ENCODE measurements at regions not wholly inside any gene's neighbourhood (a gene's known extent, or its start where the extent isn't known, plus 50 kb on each side); places are given as distances from the start of the nearest gene placed in this dataset.

DNA sequence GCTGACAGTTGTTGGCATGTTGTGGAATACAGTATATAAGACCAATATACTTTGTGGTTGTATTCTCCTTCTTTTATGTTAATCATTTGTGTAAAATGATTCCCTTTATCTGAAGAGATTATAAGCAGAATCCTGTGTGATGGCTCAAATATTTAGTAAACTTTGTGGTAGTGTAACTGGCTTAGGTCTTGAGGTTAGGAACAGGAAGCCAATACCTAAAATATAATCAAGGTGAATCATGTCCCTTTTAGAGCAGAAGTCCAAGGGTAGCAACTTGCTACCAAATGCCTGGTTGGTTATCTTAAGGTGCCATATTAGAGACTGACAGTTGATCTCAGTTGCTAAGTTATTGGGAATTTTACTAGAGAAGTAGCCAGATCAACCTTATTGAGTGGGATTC is 398.5 kb upstream of the ADAMTS5 start:
- no peaks in the 10 kb centered on the region for H3K27me3 Mint-ChIP-seq (ENCODE audit: low read depth, poor library complexity)
- H3K4me1 Mint-ChIP-seq: no peaks in the 10 kb centered on the region
- no peaks in the 10 kb centered on the region for H3K36me3 Mint-ChIP-seq (ENCODE audit: low read depth)
- no peak for TF ChIP-seq CTCF (IDR thresholded peaks at IDR 0.05)
- no peak overlapping the region for H3K4me3 Mint-ChIP-seq
- no peak overlapping the region for H3K27ac Mint-ChIP-seq
- no peak for DNase-seq
- no peaks in the 10 kb centered on the region for H3K9me3 Mint-ChIP-seq

DNA sequence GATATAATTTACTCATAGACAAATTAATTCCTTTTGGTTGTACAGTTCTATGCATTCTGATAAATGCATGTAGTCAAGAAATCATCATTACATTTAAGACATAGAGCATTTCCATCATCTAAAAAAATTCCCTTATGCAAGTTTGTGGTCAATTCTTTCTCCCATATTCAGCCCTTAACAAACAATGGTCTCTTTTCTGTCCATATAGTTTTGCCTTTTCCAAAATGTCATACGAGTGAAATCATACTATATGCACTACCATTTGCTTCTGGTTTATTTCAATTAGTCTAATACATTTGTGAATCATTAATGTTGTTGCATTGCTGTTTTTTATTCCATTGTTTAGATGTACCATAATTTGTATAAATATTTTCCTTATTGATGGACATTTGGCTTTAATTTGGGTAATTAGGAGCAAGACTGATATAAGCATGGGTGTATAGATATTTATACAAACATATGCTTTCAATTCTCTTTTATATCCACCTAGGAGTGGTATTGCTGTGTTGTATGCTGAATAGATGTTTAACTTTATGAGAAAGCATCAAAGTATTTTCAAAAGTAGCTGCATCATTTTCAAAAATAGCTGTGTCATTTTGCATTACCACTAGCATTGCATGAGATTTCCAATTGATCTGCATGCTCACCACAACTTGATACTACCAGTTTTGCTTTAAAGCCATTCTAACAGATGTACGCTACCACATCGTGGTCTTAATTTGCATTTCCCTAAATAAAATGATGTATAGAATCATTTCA is 397.0 kb upstream of the ADAMTS5 start:
- no peak for DNase-seq
- H3K9me3 Mint-ChIP-seq: no peaks in the 10 kb centered on the region
- no peaks in the 10 kb centered on the region for H3K4me1 Mint-ChIP-seq
- H3K4me3 Mint-ChIP-seq: no peak overlapping the region
- H3K36me3 Mint-ChIP-seq (ENCODE audit: low read depth): no peaks in the 10 kb centered on the region
- no peak for TF ChIP-seq CTCF (IDR thresholded peaks at IDR 0.05)
- no peaks in the 10 kb centered on the region for H3K27me3 Mint-ChIP-seq (ENCODE audit: low read depth, poor library complexity)
- H3K27ac Mint-ChIP-seq: no peak overlapping the region

GRCh38 chr21:27362249-27362648 is 395.4 kb upstream of the ADAMTS5 start:
- Mint-ChIP-seq H3K9me3 (no peaks in the 10 kb centered on the region), H3K4me1 (no peaks in the 10 kb centered on the region), H3K27ac (no peak overlapping the region), H3K27me3 (ENCODE audit: low read depth, poor library complexity) (peaks cover 1% of the 10 kb centered on the region), H3K4me3 (no peak overlapping the region), H3K36me3 (ENCODE audit: low read depth) (no peaks in the 10 kb centered on the region)
- TF ChIP-seq CTCF (IDR thresholded peaks at IDR 0.05): no peak
- DNase-seq: no peak

GRCh38 chr21:27359141-27359540 is 392.3 kb upstream of the ADAMTS5 start:
- Mint-ChIP-seq H3K36me3 (ENCODE audit: low read depth) (no peaks in the 10 kb centered on the region), H3K9me3 (no peaks in the 10 kb centered on the region), H3K4me1 (no peaks in the 10 kb centered on the region), H3K27me3 (ENCODE audit: low read depth, poor library complexity) (peaks cover 3% of the 10 kb centered on the region), H3K27ac (no peak overlapping the region), H3K4me3 (no peak overlapping the region)
- TF ChIP-seq CTCF (IDR thresholded peaks at IDR 0.05): no peak
- no peak for DNase-seq

GRCh38 chr21:27352885-27353284 is 386.0 kb upstream of the ADAMTS5 start:
- Mint-ChIP-seq H3K27me3 (ENCODE audit: low read depth, poor library complexity) (peaks cover 3% of the 10 kb centered on the region), H3K27ac (no peak overlapping the region), H3K36me3 (ENCODE audit: low read depth) (no peaks in the 10 kb centered on the region), H3K9me3 (no peaks in the 10 kb centered on the region), H3K4me3 (no peak overlapping the region), H3K4me1 (no peaks in the 10 kb centered on the region)
- DNase-seq: no peak
- no peak for TF ChIP-seq CTCF (IDR thresholded peaks at IDR 0.05)

DNA sequence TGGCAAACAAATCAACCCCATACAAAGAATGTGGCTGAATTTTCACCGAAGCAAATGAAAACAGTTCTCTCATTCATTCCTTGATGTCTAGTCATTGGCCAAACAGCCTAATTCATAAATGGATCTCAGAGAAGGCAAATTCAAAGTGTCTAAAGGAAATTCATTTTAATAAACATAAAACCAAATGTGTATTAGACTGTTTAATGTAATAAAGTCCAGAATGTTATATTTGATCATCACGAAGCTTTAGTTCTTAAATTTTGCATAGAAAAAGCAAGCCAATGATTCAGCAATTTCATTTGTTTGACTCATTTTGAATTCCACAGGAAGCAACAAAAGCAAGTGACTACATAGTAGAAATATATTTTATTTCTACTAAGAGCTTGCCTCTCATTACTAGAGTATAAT is 379.2 kb upstream of the ADAMTS5 start:
- no peaks in the 10 kb centered on the region for H3K4me1 Mint-ChIP-seq
- no peak for TF ChIP-seq CTCF (IDR thresholded peaks at IDR 0.05)
- H3K27me3 Mint-ChIP-seq (ENCODE audit: low read depth, poor library complexity): no peaks in the 10 kb centered on the region
- H3K9me3 Mint-ChIP-seq: no peaks in the 10 kb centered on the region
- no peak overlapping the region for H3K4me3 Mint-ChIP-seq
- H3K27ac Mint-ChIP-seq: no peak overlapping the region
- DNase-seq: no peak
- no peaks in the 10 kb centered on the region for H3K36me3 Mint-ChIP-seq (ENCODE audit: low read depth)

Measured in nephron progenitor cell (in vitro differentiated cells).